ENCODE measurements at regions not wholly inside any gene's neighbourhood (a gene's known extent, or its start where the extent isn't known, plus 50 kb on each side); places are given as distances from the start of the nearest gene placed in this dataset.
A peak's percentile ranks its signal among the peaks of the same experiment; 100 is the strongest.

DNA sequence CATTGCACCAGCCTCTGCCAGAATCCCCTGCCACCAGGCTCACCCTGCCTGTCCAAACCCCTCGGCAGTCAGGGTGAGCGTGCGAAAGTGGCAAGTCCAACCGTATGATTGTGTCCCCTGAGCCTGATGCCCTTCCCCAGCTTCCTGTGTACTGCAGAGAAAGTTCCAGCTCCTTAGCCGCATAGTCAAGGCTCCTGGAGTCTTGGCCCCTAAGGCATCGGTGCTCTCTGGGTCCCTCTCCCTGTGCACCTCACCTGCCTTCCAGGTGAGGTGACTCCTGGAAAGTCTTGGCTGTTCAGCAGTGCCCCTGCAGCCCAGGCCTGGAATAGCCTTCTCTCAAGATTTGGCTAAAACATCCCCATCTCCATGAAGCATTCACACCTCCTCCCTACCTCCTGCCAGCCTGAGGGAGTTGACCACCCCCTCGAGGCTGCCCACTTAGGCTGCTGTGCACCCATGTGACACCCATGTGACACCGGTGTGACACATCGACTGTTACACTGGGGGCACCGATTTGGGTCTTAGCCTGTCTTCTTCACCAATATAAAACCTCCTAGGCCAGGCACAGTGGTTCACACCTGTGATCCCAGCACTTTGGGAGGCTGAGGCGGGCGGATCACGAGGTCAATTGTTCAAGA, 56.1 kb upstream of the ELN start:
- POLR2A ChIA-PET = no interaction called here
- ATAC-seq (peak; percentile 98), DNase-seq (ENCODE audit: low spot score) (peak; percentile 76)
- Mint-ChIP-seq H3K36me3 (peaks cover 3% of the 10 kb centered on the region; the same call in 1 of the 2 replicates), H3K4me1 (peaks cover 6% of the 10 kb centered on the region), H3K9me3 (peaks cover 9% of the 10 kb centered on the region), H3K27me3 (ENCODE audit: low read depth) (no peaks in the 10 kb centered on the region; the same call in 1 of the 2 replicates), H3K4me3 (no peak overlapping the region), H3K27ac (no peak overlapping the region)
- CTCF ChIA-PET = interaction anchor here (0.6 to 4.9 kb wide), 13 partner anchors 7 to 434 kb away, joined by 3 to 21 read pairs (median 4); no protein-coding TSS in a partner anchor
- TF ChIP-seq ZBTB21 (CRISPR knock-in tag; IDR thresholded peaks at IDR 0.05; ENCODE audit: borderline replicate concordance) (no peak), TEAD4 (CRISPR knock-in tag; IDR thresholded peaks at IDR 0.05) (no peak), ZNF232 (CRISPR knock-in tag; IDR thresholded peaks at IDR 0.05) (no peak), ZNF138 (CRISPR knock-in tag; conservative IDR thresholded peaks at IDR 0.05) (0 out of 2 replicates have a peak, but pooled peaks have one; percentile 22), FOXP1 (CRISPR knock-in tag; IDR thresholded peaks at IDR 0.05; ENCODE audit: borderline replicate concordance) (peak; percentile 22; the same call in 1 of the 2 replicates)
- TF ChIP-seq, protein P1, sequence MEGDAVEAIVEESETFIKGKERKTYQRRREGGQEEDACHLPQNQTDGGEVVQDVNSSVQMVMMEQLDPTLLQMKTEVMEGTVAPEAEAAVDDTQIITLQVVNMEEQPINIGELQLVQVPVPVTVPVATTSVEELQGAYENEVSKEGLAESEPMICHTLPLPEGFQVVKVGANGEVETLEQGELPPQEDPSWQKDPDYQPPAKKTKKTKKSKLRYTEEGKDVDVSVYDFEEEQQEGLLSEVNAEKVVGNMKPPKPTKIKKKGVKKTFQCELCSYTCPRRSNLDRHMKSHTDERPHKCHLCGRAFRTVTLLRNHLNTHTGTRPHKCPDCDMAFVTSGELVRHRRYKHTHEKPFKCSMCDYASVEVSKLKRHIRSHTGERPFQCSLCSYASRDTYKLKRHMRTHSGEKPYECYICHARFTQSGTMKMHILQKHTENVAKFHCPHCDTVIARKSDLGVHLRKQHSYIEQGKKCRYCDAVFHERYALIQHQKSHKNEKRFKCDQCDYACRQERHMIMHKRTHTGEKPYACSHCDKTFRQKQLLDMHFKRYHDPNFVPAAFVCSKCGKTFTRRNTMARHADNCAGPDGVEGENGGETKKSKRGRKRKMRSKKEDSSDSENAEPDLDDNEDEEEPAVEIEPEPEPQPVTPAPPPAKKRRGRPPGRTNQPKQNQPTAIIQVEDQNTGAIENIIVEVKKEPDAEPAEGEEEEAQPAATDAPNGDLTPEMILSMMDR (IDR thresholded peaks at IDR 0.05) = peak; percentile 38; the same call in 1 of the 2 replicates
- TF ChIP-seq, protein P2, sequence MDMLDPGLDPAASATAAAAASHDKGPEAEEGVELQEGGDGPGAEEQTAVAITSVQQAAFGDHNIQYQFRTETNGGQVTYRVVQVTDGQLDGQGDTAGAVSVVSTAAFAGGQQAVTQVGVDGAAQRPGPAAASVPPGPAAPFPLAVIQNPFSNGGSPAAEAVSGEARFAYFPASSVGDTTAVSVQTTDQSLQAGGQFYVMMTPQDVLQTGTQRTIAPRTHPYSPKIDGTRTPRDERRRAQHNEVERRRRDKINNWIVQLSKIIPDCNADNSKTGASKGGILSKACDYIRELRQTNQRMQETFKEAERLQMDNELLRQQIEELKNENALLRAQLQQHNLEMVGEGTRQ (CRISPR knock-in tag; IDR thresholded peaks at IDR 0.05) = peak; percentile 40; the same call in 1 of the 2 replicates
- TF ChIP-seq, protein P3, sequence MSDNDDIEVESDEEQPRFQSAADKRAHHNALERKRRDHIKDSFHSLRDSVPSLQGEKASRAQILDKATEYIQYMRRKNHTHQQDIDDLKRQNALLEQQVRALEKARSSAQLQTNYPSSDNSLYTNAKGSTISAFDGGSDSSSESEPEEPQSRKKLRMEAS (CRISPR knock-in tag; IDR thresholded peaks at IDR 0.05) = peak; percentile 55; the same call in 1 of the 2 replicates
- TF ChIP-seq, protein P4, sequence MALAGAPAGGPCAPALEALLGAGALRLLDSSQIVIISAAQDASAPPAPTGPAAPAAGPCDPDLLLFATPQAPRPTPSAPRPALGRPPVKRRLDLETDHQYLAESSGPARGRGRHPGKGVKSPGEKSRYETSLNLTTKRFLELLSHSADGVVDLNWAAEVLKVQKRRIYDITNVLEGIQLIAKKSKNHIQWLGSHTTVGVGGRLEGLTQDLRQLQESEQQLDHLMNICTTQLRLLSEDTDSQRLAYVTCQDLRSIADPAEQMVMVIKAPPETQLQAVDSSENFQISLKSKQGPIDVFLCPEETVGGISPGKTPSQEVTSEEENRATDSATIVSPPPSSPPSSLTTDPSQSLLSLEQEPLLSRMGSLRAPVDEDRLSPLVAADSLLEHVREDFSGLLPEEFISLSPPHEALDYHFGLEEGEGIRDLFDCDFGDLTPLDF (CRISPR knock-in tag; IDR thresholded peaks at IDR 0.05) = no peak

DNA sequence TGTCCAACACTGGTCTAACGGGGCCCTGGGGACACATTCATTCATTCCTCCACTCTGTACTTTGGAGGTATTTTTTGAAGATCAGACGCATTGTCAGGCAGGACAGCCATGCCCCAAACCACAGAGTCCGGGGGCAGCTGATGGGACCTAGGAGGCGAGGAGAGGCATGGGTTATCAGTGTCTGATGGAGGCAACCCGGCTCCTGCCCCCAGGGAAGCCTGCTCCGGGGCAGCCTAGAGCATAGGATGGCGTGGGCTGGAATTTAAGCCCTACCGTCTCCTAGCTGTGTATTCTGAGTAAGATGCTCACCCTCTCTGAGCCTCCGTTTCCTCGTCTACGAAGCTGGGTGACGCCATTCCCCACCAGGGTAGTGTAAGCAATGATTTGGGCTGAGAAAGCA, 55.4 kb upstream of the ELN start:
- Mint-ChIP-seq H3K27me3 (ENCODE audit: low read depth) (no peaks in the 10 kb centered on the region; the same call in 1 of the 2 replicates), H3K4me1 (peaks cover 4% of the 10 kb centered on the region), H3K36me3 (peaks cover 2% of the 10 kb centered on the region; the same call in 1 of the 2 replicates), H3K27ac (no peak overlapping the region), H3K9me3 (peaks cover 4% of the 10 kb centered on the region), H3K4me3 (no peak overlapping the region)
- CTCF ChIA-PET = interaction anchor here (0.5 to 4.9 kb wide), 5 partner anchors 25 to 56 kb away, joined by 3 to 21 read pairs (median 5); no protein-coding TSS in a partner anchor
- ATAC-seq (no peak), DNase-seq (ENCODE audit: low spot score) (no peak)
- POLR2A ChIA-PET = no interaction called here
- TF ChIP-seq KAT7 (CRISPR knock-in tag; IDR thresholded peaks at IDR 0.05; ENCODE audit: borderline replicate concordance) (no peak), FOXJ3 (CRISPR knock-in tag; IDR thresholded peaks at IDR 0.05; ENCODE audit: borderline replicate concordance) (no peak), ZBTB21 (CRISPR knock-in tag; IDR thresholded peaks at IDR 0.05; ENCODE audit: borderline replicate concordance) (no peak), SP1 (CRISPR knock-in tag; conservative IDR thresholded peaks at IDR 0.05) (no peak), NFATC4 (CRISPR knock-in tag; IDR thresholded peaks at IDR 0.05) (no peak), NR1H2 (CRISPR knock-in tag; IDR thresholded peaks at IDR 0.05) (no peak), ZNF138 (CRISPR knock-in tag; conservative IDR thresholded peaks at IDR 0.05) (no peak)
- TF ChIP-seq, protein P5, sequence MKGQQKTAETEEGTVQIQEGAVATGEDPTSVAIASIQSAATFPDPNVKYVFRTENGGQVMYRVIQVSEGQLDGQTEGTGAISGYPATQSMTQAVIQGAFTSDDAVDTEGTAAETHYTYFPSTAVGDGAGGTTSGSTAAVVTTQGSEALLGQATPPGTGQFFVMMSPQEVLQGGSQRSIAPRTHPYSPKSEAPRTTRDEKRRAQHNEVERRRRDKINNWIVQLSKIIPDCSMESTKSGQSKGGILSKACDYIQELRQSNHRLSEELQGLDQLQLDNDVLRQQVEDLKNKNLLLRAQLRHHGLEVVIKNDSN (CRISPR knock-in tag; IDR thresholded peaks at IDR 0.05) = no peak
- TF ChIP-seq, protein P1 (IDR thresholded peaks at IDR 0.05) = no peak
- TF ChIP-seq, protein P6, sequence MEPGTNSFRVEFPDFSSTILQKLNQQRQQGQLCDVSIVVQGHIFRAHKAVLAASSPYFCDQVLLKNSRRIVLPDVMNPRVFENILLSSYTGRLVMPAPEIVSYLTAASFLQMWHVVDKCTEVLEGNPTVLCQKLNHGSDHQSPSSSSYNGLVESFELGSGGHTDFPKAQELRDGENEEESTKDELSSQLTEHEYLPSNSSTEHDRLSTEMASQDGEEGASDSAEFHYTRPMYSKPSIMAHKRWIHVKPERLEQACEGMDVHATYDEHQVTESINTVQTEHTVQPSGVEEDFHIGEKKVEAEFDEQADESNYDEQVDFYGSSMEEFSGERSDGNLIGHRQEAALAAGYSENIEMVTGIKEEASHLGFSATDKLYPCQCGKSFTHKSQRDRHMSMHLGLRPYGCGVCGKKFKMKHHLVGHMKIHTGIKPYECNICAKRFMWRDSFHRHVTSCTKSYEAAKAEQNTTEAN (CRISPR knock-in tag; IDR thresholded peaks at IDR 0.05) = no peak
- TF ChIP-seq, protein P7, sequence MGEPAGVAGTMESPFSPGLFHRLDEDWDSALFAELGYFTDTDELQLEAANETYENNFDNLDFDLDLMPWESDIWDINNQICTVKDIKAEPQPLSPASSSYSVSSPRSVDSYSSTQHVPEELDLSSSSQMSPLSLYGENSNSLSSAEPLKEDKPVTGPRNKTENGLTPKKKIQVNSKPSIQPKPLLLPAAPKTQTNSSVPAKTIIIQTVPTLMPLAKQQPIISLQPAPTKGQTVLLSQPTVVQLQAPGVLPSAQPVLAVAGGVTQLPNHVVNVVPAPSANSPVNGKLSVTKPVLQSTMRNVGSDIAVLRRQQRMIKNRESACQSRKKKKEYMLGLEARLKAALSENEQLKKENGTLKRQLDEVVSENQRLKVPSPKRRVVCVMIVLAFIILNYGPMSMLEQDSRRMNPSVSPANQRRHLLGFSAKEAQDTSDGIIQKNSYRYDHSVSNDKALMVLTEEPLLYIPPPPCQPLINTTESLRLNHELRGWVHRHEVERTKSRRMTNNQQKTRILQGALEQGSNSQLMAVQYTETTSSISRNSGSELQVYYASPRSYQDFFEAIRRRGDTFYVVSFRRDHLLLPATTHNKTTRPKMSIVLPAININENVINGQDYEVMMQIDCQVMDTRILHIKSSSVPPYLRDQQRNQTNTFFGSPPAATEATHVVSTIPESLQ (CRISPR knock-in tag; IDR thresholded peaks at IDR 0.05) = no peak
- TF ChIP-seq, protein P8, sequence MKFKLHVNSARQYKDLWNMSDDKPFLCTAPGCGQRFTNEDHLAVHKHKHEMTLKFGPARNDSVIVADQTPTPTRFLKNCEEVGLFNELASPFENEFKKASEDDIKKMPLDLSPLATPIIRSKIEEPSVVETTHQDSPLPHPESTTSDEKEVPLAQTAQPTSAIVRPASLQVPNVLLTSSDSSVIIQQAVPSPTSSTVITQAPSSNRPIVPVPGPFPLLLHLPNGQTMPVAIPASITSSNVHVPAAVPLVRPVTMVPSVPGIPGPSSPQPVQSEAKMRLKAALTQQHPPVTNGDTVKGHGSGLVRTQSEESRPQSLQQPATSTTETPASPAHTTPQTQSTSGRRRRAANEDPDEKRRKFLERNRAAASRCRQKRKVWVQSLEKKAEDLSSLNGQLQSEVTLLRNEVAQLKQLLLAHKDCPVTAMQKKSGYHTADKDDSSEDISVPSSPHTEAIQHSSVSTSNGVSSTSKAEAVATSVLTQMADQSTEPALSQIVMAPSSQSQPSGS (CRISPR knock-in tag; IDR thresholded peaks at IDR 0.05; ENCODE audit: borderline replicate concordance, low read depth) = no peak
- TF ChIP-seq, protein P9, sequence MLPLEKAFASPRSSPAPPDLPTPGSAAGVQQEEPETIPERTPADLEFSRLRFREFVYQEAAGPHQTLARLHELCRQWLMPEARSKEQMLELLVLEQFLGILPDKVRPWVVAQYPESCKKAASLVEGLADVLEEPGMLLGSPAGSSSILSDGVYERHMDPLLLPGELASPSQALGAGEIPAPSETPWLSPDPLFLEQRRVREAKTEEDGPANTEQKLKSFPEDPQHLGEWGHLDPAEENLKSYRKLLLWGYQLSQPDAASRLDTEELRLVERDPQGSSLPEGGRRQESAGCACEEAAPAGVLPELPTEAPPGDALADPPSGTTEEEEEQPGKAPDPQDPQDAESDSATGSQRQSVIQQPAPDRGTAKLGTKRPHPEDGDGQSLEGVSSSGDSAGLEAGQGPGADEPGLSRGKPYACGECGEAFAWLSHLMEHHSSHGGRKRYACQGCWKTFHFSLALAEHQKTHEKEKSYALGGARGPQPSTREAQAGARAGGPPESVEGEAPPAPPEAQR (CRISPR knock-in tag; IDR thresholded peaks at IDR 0.05) = no peak
